Stimulated activated CD4-positive, alpha-beta T cell treated with anti-CD3 and anti-CD28 coated beads, Interleukin-4, amount 100 ng/mL, for 24 hours (primary cell): ENCODE measurements at regions not wholly inside any gene's neighbourhood (a gene's known extent, or its start where the extent isn't known, plus 50 kb on each side); places are given as distances from the start of the nearest gene placed in this dataset.
"Not testable (repeated sequence)": the region's sequence is repeated elsewhere in the genome, so short reads cannot be mapped to it uniquely, and the experiment has no call there.

Source experiments
- DNase-seq: peaks from one replicate; pipeline ENCODE4 v3.0.0-alpha.2; 2020

DNA sequence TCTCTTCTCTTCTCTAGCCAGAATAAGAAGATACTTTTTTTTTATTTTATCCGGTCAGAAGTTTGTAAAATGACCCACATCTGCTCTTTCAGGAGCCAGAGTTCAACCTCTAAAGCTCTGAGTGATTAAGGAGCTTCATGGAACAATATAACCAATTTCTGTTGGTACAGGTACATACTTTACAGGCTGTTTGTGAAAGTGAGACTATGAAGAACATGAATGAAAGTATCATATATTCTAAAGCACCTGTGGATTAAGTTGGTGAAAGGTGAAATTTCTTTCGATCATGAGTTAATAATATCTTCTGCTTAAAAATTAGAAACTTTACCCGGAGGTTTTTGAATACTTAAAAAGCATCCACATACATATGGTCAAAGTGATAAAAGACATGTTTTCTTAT lies 65.2 kb downstream of the DMRT2 start:
- no peak for DNase-seq

GRCh38 chr9:1117439-1117838 lies 67.3 kb downstream of the DMRT2 start:
- DNase-seq, result no peak

DNA sequence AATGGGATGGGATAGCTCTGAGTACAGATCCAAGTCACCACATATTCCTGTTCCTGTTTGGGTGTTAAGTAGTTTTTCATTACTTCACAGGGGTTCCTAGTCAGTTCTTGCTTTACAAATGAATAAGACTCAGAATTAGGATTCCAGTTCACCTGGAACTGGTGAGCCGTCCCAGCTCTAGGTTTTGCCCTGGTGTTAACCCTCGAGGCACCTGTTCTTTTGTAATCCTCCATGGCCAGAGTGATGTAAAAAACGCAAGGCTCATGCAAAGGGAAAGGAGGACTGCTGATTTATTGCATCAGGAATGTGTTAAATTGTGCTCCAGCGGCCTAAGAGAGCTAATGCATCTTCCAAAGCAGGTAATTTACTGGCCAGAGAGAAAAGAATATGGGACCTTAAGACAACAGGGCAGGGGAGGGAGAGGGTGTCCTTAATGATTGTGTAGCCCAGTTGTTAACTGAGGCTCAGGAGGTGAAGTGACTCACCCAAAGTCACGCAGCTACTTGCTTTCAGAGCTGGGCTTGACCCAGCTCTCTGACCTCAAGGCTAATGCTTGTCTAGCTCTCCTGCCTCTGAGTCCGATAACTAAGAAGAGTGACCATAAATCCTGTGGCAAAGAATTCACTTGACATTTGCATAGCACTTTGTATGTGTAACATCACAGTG lies 70.5 kb downstream of the DMRT2 start:
- no peak for DNase-seq

DNA sequence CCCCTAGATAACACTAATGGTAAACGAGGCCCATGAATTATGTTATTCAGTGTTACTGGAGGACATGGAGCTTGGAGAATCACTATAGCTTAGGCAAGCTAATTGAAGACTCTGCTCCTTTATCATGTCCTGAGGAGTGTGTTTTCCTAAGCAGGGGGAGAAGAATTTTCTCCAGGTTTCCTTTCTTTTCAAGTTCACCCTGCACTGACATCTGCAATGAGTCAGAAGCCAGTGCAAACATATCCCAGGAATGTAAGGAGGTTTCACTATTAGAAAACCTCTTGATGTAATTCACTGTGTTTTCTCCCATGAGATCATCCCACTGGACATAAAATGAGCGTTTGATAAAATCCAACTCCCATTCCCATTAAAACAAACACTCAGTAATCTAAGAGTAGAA lies 75.6 kb downstream of the DMRT2 start:
- no peak for DNase-seq

GRCh38 chr9:1128046-1128445 lies 77.9 kb downstream of the DMRT2 start:
- DNase-seq, result no peak

GRCh38 chr9:1129382-1129781 lies 79.2 kb downstream of the DMRT2 start:
- DNase-seq, result no peak

GRCh38 chr9:1140057-1140456 lies 89.9 kb downstream of the DMRT2 start:
- no peak for DNase-seq

DNA sequence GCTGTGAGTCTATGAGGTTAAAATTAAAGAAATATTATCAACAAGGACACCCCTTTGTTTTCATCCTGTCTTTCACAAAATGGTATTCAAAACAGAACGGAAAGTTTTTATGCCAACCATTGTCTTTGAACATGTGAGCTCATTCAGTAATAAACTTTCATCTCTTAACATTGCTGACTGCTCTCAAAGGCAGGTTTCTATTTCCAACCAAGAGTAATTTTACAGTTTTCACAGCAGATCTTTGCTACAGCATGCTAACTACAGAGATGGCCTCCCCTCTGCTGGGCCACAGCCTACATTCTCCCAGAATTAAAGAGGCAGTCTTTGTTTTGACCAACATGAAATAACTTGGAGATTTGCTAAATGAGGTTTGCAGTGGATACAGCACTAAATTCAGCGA lies 101.5 kb downstream of the DMRT2 start:
- no peak for DNase-seq

DNA sequence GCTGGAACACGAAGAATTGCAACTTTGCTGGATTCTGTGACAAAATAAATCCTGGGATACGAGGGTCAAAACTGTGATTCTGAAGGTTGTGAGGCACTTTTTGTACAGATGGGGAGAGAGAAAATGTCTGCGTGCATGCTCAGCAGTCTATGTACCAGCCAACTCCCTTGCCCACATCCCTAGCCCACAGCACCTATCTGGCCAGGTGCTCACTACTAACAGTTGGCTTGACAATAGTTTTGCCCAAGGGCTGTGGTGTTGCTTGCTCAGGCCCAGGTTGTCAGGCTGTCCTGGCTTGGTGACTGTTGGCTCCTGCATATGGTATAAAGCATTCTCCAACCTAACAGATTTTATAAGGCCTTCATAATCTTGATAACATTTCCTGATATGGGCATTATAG lies 102.0 kb downstream of the DMRT2 start:
- DNase-seq, result no peak

- no peak for DNase-seq
These were observed 104.6 kb downstream of the DMRT2 start for GRCh38 chr9:1154739-1155138.

DNA sequence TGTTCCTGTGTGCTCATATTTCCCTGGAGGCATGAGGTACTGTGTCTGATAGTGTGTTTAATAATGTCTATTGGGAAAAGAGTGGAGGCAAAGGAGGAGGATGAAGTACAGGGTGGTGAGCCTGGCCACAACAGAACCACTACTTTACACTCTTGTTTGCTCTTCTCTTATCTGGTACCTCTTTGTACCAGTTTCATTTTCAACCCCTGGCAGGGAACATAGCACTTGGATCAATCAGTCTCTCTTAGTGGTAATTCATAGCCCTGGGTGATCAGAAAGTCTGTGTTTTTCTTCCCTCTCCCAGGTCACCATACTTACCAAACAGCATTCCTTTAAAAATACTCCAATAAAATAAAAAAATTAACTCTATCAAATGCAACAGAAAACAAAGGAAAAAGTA lies 105.4 kb downstream of the DMRT2 start:
- no peak for DNase-seq

DNA sequence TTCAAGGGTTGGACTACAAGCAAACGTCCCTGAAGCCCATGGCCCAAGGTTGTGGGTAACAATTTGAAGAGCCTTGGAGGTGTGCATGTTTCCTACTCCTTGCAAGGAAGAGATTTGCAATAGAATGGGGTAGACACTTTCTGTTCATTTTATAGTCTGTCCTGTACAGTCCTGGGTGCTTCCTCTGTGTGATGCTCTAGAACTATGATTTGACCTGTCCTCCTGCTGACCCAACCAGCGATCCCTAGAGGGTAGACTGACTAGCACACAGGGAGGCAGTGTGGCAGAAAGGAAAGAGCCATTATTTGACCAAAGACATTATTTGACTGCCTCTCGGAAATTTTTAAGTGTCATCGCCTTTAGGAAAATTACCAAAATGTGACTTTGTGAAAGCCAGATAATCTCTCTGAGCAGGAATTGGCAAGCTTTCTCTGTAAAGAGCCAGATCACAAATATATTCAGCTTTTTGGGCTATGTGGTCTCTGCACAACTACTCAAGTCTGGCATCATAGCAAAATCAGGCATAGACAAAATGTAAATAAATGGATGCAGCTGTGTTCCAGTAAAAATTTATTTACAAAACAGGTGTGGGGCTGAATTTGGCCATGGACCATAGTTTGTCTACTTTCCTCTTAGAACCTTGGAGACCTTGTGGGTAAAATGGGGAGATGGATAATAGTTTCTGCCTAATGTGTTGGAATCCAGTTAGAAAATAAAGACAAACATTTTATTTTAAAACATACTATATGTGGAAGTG lies 106.8 kb downstream of the DMRT2 start:
- no peak for DNase-seq

GRCh38 chr9:1157836-1158235 lies 107.7 kb downstream of the DMRT2 start:
- no peak for DNase-seq

- DNase-seq, result no peak
These were observed 120.8 kb downstream of the DMRT2 start for GRCh38 chr9:1170918-1171317.

- no peak for DNase-seq
These were observed 121.4 kb downstream of the DMRT2 start for GRCh38 chr9:1171546-1171945.

- DNase-seq, result no peak
These were observed 123.1 kb downstream of the DMRT2 start for GRCh38 chr9:1173211-1173610.

DNA sequence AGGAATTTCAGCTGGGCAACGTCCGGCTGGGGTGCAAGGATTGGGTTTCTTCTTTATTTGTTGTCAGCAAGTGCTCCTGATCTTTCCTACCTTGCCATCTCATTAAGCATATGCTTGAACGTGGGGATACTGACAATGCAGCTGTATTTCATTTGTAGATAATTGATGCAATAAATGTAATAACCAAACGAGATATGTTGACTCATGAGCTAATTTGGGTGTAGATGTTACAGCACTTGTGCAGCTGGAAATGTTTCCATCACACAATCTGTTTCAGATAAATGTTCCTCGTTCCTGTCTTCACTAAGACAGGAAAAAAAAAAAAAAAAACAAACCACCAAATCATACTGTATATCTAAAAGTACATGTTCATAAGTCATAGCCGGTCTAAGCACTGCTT lies 123.8 kb downstream of the DMRT2 start:
- no peak for DNase-seq

GRCh38 chr9:1179366-1179765 lies 129.2 kb downstream of the DMRT2 start:
- DNase-seq, result no peak

- no peak for DNase-seq
These were observed 134.0 kb downstream of the DMRT2 start for GRCh38 chr9:1184146-1184545.

DNA sequence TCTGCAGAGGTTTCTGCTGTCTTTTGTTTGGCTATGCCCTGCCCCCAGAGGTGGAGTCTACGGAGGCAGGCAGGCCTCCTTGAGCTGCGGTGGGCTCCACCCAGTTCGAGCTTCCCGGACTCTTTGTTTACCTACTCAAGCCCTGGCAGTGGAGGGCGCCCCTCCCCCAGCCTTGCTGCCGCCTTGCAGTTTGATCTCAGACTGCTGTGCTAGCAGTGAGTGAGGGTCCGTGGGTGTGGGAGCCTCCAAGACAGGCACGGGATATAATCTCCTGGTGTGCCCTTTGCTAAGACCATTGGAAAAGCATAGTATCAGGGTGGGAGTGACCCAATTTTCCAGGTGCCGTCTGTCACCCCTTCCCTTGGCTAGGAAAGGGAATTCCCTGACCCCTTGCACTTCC lies 137.0 kb downstream of the DMRT2 start:
- not testable (repeated sequence) for DNase-seq

- DNase-seq, result not testable (repeated sequence)
These were observed 145.5 kb downstream of the DMRT2 start for GRCh38 chr9:1195636-1196035.

- DNase-seq, result no peak
These were observed 147.9 kb downstream of the DMRT2 start for GRCh38 chr9:1198085-1198484.

DNA sequence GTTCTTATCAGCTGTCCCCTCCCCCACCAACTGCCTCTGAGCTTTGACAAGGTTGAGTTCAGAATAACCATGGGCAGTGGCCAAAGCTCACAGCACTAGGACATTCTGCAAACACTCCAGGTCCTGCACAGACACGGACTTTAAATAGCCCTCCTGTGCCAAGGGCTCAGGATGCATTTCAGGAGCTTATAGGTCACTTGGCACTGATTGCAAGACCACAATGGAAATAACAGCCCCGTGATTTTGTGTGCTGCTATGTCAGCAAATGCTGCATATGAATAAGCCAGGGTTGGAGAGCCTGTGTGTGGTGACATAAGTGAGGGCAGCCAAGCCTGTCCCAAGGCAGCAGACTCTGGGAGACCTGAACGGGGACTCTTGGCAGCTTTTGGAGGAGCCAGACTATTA lies 150.7 kb downstream of the DMRT2 start:
- no peak for DNase-seq

GRCh38 chr9:1201262-1201661 lies 151.1 kb downstream of the DMRT2 start:
- DNase-seq, result no peak

DNA sequence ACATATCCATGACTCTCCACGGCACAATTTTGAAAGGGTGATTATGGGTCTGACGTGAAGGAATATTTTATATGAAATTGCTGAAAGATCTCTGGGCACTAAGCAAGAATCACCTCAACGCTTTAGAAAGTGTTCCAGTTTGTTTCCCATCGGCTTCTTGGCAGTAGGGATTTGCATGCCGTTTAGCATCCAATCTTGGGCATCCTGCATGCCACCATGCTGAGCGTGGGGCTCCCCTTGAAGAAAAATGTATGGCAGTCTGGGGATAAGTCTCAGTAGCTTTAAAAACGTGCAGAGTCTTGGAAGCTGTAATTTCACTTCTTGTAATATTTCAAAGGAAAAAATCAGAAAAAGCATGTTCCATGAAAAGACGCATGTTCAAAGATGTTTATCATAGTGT lies 151.7 kb downstream of the DMRT2 start:
- no peak for DNase-seq
